Liver (tissue), 8 donors: ENCODE measurements at regions not wholly inside any gene's neighbourhood (a gene's known extent, or its start where the extent isn't known, plus 50 kb on each side); places are given as distances from the start of the nearest gene placed in this dataset.

ENCODE experiments used
- DNase-seq: peaks from one replicate; pipeline ENCODE4 v3.0.0-alpha.2; 2017; ENCODE audit warnings: low spot score
- H3K27ac ChIP-seq, 2 donors: one replicate each; pipeline ENCODE4 v1.7.0; 2013; ENCODE audit warnings: inconsistent platforms in 2 of 2, low read length in 2 of 2, control low read depth in 1 of 2, low read depth in 1 of 2, mild to moderate bottlenecking in 1 of 2
- H3K27me3 ChIP-seq, 4 donors: one replicate each; pipeline versions ENCODE4 v1.6.1 to v1.7.0; 2013; ENCODE audit warnings: low read length in 3 of 4, inconsistent platforms in 1 of 4, mild to moderate bottlenecking in 1 of 4, moderate library complexity in 1 of 4; ENCODE audit not compliant: control insufficient read depth in 4 of 4, insufficient read depth in 4 of 4
- H3K36me3 ChIP-seq, 4 donors: one replicate each; pipeline versions ENCODE4 v1.6.1 to v1.7.0; 2013; ENCODE audit warnings: low read length in 3 of 4, mild to moderate bottlenecking in 3 of 4, low read depth in 1 of 4, moderate library complexity in 1 of 4; ENCODE audit not compliant: control insufficient read depth in 4 of 4, insufficient read depth in 3 of 4
- H3K4me1 ChIP-seq, 4 donors: one replicate each; pipeline versions ENCODE4 v1.6.1 to v1.7.0; 2013; ENCODE audit warnings: low read length in 3 of 4, mild to moderate bottlenecking in 3 of 4, moderate library complexity in 1 of 4; ENCODE audit not compliant: control insufficient read depth in 4 of 4, insufficient read depth in 4 of 4
- H3K4me3 ChIP-seq, 3 donors: one replicate each; pipeline versions ENCODE4 v1.6.1 to v1.7.0; 2013; ENCODE audit warnings: low read length in 3 of 3, control low read depth in 1 of 3, low read depth in 1 of 3, mild to moderate bottlenecking in 1 of 3
- H3K9ac ChIP-seq, 2 donors: one replicate each; pipeline ENCODE4 v1.7.0; 2013; ENCODE audit warnings: low read length in 2 of 2, mild to moderate bottlenecking in 2 of 2, moderate library complexity in 2 of 2, control low read depth in 1 of 2, low read depth in 1 of 2
- H3K9me3 ChIP-seq, 4 donors: one replicate each; pipeline versions ENCODE4 v1.6.1 to v1.7.0; 2013; ENCODE audit warnings: low read length in 3 of 4; ENCODE audit not compliant: control insufficient read depth in 4 of 4
- ATF3 ChIP-seq: IDR thresholded peaks from 2 replicates; pipeline ENCODE4 v1.6.1; 2016; ENCODE audit warnings: antibody characterized with exemption
- CTCF ChIP-seq: fragments of 150-350 bp; IDR thresholded peaks from 2 replicates; pipeline ENCODE4 v1.5.1; 2017; ENCODE audit warnings: improper control_type of control experiment, low read depth, low read length; ENCODE audit not compliant: missing input control
- EGR1 ChIP-seq, 2 donors: IDR thresholded peaks; 2 replicates each; pipeline ENCODE4 v1.6.1; 2016 to 2018; ENCODE audit warnings: antibody characterized with exemption in 2 of 2, low read depth in 2 of 2
- FOXA2 ChIP-seq: IDR thresholded peaks from 2 replicates; pipeline ENCODE4 v1.6.1; 2016; ENCODE audit warnings: antibody characterized with exemption
- GABPA ChIP-seq, 2 donors: IDR thresholded peaks in 1 of 2; conservative IDR thresholded peaks in 1 of 2; 2 replicates each; pipeline ENCODE4 v1.6.1; 2016; ENCODE audit warnings: antibody characterized with exemption in 2 of 2, mild to moderate bottlenecking in 1 of 2, moderate library complexity in 1 of 2
- HNF4G ChIP-seq: IDR thresholded peaks from 2 replicates; pipeline ENCODE4 v1.6.1; 2016; ENCODE audit warnings: antibody characterized with exemption
- JUND ChIP-seq, 2 donors: IDR thresholded peaks; 2 replicates each; pipeline ENCODE4 v1.6.1; 2016; ENCODE audit warnings: antibody characterized with exemption in 2 of 2
- RAD21 ChIP-seq, 2 donors: IDR thresholded peaks; 2 replicates each; pipeline ENCODE4 v1.6.1; 2016; ENCODE audit warnings: antibody characterized with exemption in 2 of 2, mild to moderate bottlenecking in 2 of 2
- RXRA ChIP-seq, 2 donors: IDR thresholded peaks; 2 replicates each; pipeline ENCODE4 v1.6.1; 2017 to 2018; ENCODE audit warnings: antibody characterized with exemption in 2 of 2, mild to moderate bottlenecking in 1 of 2
- SP1 ChIP-seq: IDR thresholded peaks from 2 replicates; pipeline ENCODE4 v1.6.1; 2018; ENCODE audit warnings: antibody characterized with exemption, mild to moderate bottlenecking
- YY1 ChIP-seq: IDR thresholded peaks from 2 replicates; pipeline ENCODE4 v1.6.1; 2016; ENCODE audit warnings: antibody characterized with exemption, mild to moderate bottlenecking
- ZBTB33 ChIP-seq: IDR thresholded peaks from 2 replicates; pipeline ENCODE4 v1.6.1; 2016; ENCODE audit warnings: antibody characterized with exemption
- WGBS: extraction: QIAGEN DNeasy Blood & Tissue Kit; methylation state at CpG from one replicate; pipeline ENCODE4 v1.1.7; 2013; 5-methylcytosine and 5-hydroxymethylcytosine counted together
- donor health status: healthy.
- donor health status: healthy.
- donor health status: healthy.
- donor health status: healthy.
- donor health status: healthy.

GRCh38 chr14:58862416-58863160, 224.8 kb downstream of the DACT1 start (continued):
- TF ChIP-seq CTCF (no peak), ZBTB33 (no peak)

GRCh38 chr14:58863661-58864345, 226.0 kb downstream of the DACT1 start:
- Histone ChIP-seq H3K9me3 (no peaks in the 10 kb centered on the region), H3K27ac (no peak overlapping the region), H3K4me3 (no peak overlapping the region), H3K9ac (no peak overlapping the region), H3K36me3 (no peaks in the 10 kb centered on the region), H3K27me3 (no peaks in the 10 kb centered on the region), H3K4me1 (no peaks in the 10 kb centered on the region)
- WGBS = 53% methylated on average over 10 of the region's 10 CpGs
- DNase-seq = no peak
- no peak for TF ChIP-seq FOXA2
- TF ChIP-seq ATF3 = no peak
- TF ChIP-seq GABPA (IDR thresholded peaks at IDR 0.05 in 1 of 2, conservative IDR thresholded peaks at IDR 0.05 in 1 of 2) = no peak
- no peak for TF ChIP-seq EGR1 (IDR thresholded peaks at IDR 0.05; ENCODE audit: low read depth in 2 of 2)
- no peak for TF ChIP-seq HNF4G
- no peak for TF ChIP-seq ZBTB33
- TF ChIP-seq JUND (IDR thresholded peaks at IDR 0.05) = no peak
- TF ChIP-seq RXRA (IDR thresholded peaks at IDR 0.05) = no peak
- no peak for TF ChIP-seq YY1
- TF ChIP-seq RAD21 (IDR thresholded peaks at IDR 0.05) = no peak
- TF ChIP-seq SP1 = no peak
